RKO (cell line): ENCODE measurements at regions not wholly inside any gene's neighbourhood (a gene's known extent, or its start where the extent isn't known, plus 50 kb on each side); places are given as distances from the start of the nearest gene placed in this dataset.

Source experiments
- DNase-seq: peaks from one replicate; pipeline ENCODE4 v3.0.0-alpha.2; 2016; ENCODE audit warnings: low spot score

DNA sequence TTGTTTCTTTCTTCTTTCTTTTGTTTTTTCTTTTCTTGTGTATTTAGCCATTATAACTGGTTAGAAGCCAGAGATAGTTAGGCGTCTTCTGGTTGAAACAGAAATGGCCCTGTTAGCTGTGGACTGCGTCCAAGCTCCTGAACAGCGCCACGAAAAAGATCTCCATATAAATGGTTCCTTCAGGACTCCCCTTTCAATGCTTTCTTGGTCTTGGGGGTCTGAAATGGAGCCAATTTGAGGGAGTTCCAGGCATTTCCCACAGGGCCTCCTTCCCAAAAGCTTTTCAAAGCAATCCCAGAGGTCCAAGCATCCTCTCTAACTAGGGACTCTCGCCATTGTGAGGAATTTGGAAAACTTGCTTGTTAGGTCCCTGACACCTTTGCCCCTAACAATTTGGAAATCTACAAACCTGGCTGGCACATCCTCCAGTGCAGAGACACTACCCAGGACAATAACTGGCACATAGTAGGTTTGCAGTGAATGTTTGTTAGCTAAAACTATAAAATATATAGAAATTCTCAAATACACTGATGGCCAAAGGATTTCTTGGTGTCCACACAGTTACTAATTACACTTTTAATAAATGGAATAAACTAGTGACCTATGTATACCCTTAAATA is 80.1 kb downstream of the MYCN start:
- no peak for DNase-seq

- DNase-seq = no peak
These were observed 79.4 kb downstream of the MYCN start for GRCh38 chr2:16019617-16020351.

DNA sequence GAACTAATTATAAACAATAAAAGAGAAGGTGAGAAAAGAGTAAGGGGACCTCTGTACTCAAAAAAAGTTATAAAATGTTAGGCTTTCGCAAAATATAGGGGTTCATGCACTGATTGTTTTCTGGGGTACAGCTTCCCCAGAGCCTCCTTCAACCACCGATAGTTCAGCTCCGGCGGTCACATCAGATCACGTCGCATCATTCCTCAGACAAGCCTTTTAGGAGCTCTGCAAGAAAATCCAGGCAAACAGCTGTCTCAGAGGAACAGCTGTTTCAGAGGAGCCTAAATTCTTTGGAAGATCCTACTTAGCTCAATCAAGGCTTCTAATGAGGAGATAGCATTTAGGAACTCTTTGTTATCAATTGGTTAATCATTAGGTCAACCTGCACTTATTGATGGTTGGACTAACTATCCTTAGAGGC is 78.7 kb downstream of the MYCN start:
- no peak for DNase-seq

DNA sequence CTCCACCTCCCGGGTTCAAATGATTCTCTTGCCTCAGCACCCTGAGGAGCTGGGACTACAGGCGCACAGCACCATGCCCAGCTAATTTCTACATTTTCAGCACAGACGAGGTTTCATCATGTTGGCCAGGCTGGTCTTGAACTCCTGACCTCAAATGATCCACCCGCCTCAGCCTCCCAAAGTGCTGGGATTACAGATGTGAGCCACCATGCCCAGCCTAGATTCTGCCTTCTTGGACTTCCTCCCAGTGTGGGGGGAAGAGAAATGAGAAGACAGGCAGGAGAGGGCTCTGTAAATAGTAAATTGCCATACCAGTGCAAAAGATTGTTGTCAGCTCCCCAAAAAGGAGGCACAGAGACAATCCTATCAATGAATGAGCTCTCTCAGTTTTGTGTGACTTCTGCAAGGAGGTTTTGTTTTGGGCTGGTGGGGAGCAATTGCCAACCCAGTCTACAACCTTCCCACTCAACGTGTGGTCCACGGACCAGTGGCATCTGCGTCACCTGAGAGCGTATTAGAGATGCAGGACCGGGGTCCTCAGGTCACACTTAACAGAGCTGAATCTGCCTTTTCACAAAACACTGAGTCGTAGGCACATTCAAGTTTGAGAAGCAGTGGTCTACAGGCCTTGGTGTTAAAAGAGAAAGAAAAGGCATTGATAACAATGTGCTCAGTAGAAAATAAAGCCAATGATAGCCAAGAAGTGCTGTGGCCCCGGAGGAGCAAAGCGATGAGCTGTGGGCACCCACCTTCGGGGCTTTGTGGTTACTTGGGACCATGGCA is 78.1 kb downstream of the MYCN start:
- no peak for DNase-seq

- DNase-seq = no peak
These were observed 75.9 kb downstream of the MYCN start for GRCh38 chr2:16016282-16016681.

- no peak for DNase-seq
These were observed 75.5 kb downstream of the MYCN start for GRCh38 chr2:16015903-16016265.

DNA sequence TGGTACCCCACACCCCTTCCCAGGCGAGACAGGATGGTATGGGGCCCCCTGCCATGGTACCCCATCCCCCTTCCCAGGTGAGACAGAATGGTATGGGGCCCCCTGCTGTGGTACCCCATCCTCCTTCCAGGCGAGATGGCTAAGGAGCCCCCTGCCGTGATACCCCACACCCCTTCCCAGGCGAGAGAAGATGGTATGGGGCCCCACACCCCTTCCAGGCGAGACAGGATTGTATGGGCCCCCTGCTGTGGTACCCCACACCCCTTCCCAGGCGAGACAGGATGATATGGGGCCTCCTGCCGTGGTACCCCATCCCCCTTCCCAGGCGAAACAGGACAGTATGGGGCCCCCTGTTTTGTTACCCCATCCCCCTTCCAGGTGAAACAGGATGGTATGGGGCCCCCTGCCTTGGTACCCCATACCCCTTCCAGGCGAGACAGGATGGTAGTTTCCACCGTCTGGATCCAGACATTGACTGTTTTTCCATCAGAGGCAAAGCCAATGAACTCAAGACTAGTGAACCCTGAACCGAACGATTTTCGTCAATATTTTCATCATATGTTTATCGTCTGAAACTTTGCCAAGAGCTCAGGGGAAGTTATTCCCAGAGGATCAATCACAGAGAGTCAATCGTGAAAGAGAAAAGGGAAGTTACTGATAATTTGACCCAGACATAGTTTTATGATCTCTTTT is 75.0 kb downstream of the MYCN start:
- DNase-seq = no peak

DNA sequence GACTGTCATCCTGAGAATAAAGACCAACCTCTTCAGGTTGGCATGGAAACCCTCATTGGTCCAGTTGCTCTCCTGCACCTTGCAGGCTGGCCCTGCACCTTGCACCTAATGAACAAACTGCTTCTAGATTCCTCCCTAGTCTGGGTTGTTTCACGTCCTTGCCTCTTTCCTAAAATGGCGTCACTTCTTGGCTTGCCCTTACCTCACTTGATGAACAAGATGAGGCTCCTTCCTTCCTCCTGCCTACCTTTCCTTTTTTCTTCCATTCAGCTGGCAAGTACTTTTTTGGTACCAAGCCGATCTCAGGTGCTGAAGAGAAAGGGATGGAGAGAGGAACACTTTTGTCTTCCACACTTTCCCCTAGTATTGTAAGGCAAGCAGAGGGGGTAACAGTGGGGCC is 74.5 kb downstream of the MYCN start:
- DNase-seq = no peak

- DNase-seq = no peak
These were observed 73.9 kb downstream of the MYCN start for GRCh38 chr2:16014041-16014787.

GRCh38 chr2:16013359-16013911 is 73.1 kb downstream of the MYCN start:
- DNase-seq = no peak

DNA sequence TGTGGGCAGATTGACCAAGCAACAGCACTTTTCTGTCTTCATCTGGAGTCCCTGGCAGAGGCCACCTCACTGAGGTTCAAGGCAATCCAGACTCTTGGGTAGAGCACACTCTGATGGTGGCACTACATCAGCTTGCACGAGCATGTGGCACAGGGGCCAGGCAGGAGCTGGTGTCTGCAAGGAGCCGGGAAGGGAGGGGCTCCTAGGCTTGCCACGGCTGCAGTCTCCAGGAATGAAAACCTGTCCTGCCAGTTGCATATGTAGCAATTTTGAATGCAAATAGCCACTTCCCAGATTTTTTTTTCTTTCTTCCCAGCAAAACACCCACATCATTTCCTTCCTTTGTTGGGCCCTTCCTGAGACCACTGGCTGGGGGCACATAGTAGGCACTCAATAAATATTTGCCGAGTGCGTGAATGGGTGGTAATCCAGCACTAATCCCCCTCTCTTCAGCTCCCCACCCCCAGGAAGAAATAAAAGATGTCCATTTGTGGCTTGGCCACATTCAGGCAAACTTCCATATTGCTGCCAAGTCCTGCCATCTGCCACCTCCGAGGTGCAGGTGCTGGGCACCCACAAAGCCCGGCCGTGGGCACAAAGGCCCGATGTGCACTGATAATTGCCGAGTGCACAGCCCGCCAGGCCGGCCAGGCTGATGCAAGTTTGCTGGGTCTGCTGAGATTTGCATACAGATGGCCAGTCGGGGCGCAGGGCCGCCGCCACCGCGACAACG is 72.4 kb downstream of the MYCN start:
- DNase-seq = no peak

DNA sequence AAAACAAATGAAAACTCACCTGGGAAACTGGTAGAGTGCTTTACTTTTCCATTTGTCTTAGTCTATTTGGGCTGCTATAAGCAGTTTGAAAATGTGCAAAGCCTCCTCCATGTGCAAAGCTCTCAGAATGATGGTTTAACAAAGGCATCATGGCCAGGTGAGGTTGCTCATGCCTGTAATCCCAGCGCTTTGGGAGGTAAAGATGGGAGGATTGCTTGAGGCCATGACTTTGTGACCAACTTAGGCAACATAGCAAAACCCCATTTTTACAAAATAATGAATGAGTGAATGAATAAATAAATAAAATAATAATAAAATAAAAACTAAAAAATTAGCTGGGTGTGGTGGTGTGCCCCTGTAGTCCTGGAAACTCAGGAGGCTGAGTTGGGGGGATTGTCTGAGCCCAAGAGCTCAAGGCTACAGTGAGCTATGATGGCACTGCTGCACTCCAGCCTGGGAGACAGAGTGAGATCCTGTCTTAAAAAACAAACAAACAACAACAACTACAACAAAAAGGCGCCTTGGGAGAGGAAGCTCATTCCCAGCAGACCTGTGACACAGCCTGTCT is 71.8 kb downstream of the MYCN start:
- DNase-seq = no peak

- DNase-seq = no peak
These were observed 71.2 kb downstream of the MYCN start for GRCh38 chr2:16011621-16011960.

- DNase-seq = no peak
These were observed 70.7 kb downstream of the MYCN start for GRCh38 chr2:16010951-16011620.

DNA sequence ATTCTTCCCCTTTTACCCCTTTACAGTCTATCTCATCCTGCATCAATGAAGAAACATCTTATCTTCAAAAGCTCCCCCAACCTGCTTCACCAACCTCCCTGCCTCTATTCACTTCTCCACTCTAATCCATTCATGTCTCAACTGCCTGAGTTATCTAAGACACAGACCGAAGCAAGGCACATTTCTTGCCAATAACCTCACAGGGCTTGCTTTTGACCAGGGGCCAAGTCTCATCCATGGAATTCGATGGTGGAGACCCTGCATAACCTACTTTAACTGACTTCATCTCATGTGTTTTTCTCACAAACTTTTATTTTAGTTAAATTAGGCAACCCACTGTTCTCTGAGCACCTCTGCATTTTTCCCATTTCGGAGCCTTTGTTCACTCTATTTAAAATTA is 69.7 kb downstream of the MYCN start:
- no peak for DNase-seq

GRCh38 chr2:16009560-16009959 is 69.2 kb downstream of the MYCN start:
- DNase-seq = no peak

GRCh38 chr2:16008856-16009255 is 68.5 kb downstream of the MYCN start:
- DNase-seq = no peak

DNA sequence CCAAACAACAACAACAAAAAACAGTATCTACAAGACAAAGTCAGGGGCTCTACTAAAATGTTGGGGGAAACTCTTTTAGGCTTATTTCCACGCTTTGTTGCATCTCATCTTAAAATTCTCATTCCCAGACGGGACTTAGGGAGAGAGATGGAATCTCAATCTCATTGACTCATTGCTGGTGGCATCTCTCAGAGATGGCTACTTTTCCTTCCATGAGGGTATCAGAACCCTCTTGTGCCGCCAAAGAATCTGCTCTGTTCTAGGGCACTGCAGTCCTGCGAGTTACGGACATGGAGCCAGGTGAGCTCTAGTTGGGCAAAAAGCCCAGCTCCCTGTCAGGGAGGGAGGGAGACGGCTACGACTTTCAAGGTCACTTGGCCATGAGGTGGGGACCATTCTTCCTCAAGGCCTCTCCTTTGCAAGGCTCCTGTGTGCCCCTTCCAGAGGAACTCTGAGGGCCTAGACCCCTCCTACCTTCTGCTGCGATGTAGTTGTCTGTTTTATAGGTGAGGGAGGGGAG is 68.0 kb downstream of the MYCN start:
- no peak for DNase-seq

DNA sequence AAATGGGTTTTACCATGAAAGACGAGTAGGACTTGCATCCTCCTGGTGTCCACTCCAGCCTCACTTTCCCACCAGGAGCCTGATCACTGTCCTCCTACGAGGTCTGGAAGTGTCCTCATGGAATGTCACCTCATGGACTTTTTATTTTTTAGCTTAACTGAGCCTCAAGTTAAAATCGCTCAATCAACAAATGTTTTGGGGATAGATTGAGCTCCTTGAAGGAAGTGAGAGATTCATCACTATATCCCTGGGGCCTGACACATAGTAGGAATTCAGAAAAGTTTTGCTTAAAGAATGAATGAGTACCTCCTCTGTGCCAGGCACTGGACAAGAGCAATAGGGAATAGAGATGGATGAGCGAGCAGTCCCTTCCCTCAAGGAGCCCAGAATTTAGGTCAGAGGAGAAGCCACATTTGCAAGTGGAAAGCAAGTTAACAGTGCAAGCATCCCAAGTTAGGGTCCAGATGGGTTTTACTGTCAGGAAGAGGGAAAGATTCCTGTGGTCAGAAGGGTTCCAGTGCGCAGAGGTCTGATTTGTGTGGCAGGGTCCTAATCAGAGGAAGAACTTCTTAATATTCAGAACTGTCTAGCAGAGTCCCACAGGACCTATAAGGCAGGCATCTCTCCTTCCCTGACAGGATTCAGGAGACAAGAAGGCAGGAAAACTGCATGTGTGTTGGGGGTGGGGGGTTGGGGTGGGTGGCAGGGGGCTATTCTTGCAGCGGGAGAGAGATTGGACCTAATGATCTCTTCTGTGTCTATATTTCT is 67.0 kb downstream of the MYCN start:
- DNase-seq = no peak
